ENCODE measurements at regions not wholly inside any gene's neighbourhood (a gene's known extent, or its start where the extent isn't known, plus 50 kb on each side); places are given as distances from the start of the nearest gene placed in this dataset.
"Not testable (repeated sequence)": the region's sequence is repeated elsewhere in the genome, so short reads cannot be mapped to it uniquely, and the experiment has no call there.

DNA sequence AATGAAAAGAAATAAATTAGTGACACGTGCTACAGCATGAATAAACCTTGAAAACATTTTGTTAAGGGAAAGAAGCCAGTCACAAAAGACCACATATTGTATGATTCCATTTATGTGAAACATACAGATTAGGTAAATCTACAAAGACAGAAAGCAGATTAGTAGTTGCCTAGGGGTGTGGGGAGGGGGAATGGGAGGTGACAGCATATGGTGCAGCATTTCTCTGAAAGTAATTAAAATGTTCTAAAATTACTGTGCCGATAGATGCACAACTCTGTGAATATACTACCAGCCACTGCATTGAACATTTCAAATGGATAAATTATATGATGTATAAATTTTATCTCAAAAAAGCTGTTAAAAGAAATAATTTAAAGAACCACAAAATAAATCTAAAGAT, 161.0 kb downstream of the TRIB2 start:
- no peak for DNase-seq (ENCODE audit: low read depth, low spot score)

DNA sequence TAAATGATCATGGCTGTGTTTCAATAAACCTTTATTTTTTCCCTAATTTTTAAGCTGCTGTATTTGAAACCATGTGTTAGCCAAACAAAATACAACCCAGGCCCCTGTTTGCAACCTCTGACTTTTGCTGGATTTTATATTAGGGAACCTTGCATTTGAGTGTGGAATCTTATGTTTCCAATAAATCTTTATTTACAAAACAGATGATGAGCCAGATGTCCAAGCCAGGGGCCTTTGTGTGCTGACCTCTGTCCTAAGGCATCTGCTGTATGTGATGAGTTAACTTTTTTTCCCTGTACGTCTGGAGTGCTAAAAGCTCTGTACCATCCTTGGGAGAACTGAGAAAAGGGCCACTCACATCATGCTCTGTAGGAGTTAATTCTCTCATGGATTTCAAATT, 162.9 kb downstream of the TRIB2 start:
- DNase-seq (ENCODE audit: low read depth, low spot score) = no peak

DNA sequence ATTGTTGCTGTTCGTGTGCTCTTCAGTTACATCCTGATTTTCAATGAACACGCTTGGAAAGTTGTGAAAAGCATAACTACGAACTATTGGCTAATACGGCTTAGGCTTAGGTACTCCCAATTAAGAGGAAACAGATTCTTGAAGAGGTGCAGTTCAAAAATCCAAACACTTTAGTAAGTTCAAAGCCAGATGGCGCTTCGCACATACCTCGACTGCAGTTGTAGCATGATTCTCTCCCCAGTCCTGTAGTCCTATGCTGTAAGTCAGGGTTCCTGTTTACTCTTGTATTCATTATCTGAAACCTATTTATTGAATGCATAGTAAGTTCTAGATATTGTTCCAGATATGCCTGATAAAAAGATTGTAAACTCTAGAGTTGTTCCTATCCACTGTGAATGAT, 165.2 kb downstream of the TRIB2 start:
- no peak for DNase-seq (ENCODE audit: low read depth, low spot score)

GRCh38 chr2:12882393-12882792, 165.7 kb downstream of the TRIB2 start:
- no peak for DNase-seq (ENCODE audit: low read depth, low spot score)

DNA sequence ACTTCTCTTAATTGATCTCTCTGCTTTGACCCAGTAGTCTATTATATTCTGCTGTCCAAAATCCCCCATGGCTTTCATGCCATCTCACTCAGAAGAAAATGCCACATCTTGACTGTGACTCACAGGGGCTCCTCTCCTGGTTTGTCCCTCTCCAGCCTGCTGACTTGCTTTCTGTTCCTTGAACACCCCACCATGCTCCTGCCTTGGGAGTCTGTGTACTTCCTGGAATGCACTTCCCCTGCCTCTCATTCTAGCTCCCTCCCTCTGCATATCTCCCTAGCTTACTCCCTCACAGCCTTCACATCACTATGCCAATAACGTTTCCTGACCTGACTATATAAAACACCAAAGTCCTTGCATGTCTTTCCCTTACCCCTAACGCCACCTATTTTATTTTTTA, 167.2 kb downstream of the TRIB2 start:
- no peak for DNase-seq (ENCODE audit: low read depth, low spot score)

GRCh38 chr2:12884713-12885282, 168.1 kb downstream of the TRIB2 start:
- no peak for DNase-seq (ENCODE audit: low read depth, low spot score)

DNA sequence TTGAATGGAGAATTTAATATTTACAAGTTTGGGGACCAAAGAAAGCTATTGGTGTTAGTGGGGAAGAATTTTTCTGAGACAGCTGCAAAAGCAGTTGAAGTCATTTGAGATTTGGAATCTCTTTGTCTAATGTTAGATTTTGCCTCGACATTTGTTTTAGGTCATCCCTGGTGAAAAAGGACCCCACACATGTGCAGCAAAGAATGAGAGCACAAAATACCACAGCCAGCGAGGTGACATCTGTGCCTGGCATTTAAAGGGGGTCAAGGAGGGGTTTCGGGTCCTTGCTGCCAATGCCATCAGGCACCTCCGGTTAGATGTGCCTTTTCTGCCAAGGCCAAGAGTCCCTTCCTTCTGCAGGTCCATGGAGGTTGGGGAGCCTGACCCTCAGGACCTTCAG, 173.3 kb downstream of the TRIB2 start:
- no peak for DNase-seq (ENCODE audit: low read depth, low spot score)

DNA sequence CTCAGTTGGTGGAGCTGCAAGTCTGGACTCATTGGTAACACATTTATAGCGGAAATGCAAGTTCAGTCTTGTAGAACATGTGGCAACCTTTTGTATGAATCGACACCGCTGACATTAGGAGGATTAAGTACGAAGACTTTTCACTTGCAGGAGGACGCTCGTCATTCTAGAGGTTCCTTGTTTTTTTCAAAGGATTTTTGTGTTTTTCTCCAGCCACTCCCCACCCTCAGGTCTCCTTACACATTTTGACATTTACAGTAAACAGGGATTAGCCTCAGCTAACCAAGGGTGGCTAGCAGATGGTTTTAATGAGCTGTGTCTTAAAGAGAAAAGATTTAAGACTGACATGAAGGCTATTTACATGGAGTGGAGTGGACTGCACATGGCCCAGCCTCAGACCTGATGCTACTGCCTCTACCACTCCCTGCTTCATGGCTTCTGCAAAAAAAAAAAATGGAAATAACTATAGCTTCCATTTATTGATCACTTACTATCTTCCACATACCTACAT, 173.8 kb downstream of the TRIB2 start:
- no peak for DNase-seq (ENCODE audit: low read depth, low spot score)

DNA sequence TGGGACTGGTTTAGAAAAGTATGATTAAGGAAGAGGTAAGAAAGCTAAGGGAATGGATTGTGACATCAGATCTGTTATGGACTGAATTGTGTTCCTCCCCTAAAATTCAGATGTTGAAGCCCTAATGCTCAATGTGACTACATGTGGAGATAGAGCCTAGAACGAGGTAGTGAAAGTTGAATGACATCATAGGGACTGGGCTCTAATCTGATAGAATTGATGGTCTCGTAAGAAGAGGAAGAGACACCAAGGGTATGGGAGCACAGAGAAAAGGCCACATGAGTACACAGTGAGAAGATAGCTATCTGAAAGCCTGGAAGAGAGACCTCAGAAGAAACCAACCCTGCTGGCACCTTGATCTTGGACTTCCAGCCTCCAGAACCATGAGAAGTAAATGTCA, 178.3 kb downstream of the TRIB2 start:
- DNase-seq (ENCODE audit: low read depth, low spot score) = no peak

DNA sequence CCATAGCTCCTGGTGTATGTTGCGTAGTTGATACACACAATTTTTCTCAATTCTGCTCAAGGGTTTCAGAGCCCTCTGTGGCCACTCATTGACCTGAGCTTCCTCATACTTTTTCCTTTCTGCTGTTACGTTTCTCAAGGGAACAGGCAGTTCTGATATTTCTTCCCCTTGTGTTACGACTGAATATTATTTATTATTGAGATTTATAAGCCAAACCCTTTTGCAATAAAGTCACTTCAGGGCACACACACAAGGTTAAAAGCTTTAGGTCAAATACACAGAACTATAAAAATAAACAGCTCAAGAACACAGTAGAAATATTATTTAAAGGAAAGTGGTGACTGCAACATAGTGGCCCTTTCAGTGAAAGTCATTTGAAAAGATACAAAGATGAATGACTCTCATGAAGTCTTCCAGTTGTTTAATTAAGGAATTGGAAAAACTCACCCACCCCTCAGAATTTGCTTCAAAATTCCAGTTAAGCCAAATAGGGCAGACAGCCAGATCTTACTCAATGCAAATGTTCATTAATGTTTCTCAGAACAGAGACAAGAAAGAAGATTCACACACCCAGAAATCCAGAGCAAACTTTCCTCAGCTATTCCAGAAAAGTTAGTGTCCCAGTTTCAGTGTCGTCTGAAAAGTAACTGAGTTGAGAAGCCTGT, 179.7 kb downstream of the TRIB2 start:
- DNase-seq (ENCODE audit: low read depth, low spot score) = no peak

- DNase-seq (ENCODE audit: low read depth, low spot score) = no peak
These were observed 180.4 kb downstream of the TRIB2 start for GRCh38 chr2:12897181-12897580.

DNA sequence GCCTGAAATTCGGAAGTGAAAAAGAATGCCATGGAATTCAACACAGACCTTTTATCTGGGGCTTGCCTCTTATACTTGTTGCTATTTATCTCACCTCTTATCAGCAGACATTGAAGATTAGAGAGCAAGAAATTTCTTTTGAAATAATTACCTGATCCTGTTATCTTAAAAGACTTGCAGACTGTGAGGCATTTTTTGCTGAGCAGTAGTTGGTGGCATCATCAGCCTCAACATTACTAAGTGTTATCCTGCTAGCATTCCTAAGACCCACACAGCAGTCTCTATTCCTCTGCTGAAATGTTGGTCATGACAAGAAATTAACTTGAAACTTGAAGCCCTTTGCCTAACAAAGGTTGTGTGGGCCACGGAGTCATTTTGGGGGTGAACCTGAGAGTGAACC, 186.5 kb downstream of the TRIB2 start:
- DNase-seq (ENCODE audit: low read depth, low spot score) = no peak

DNA sequence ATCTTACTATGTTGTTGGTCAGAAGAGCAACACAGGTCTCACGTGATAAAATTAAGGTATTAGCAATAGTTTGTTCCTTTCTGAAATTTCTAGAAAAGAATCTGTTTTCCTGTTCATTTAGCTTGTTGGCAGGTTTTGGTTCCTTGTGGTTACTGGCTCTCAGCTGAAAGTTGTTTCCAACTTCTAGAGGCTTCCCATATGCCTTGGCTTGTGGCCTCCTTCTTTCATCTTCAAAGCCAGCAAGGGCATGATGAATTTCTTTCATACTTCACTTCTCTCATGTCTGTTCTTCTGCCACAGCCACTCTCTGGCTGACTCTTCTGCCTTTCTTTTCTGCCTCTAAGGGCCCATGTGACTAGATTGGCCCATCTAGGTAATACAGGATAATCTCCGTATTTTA, 193.7 kb downstream of the TRIB2 start:
- no peak for DNase-seq (ENCODE audit: low read depth, low spot score)

- DNase-seq (ENCODE audit: low read depth, low spot score) = no peak
These were observed 199.1 kb downstream of the TRIB2 start for GRCh38 chr2:12915787-12916186.

GRCh38 chr2:12918138-12918834, 201.6 kb downstream of the TRIB2 start:
- no peak for DNase-seq (ENCODE audit: low read depth, low spot score)

GRCh38 chr2:12918835-12919445, 202.2 kb downstream of the TRIB2 start:
- no peak for DNase-seq (ENCODE audit: low read depth, low spot score)

DNA sequence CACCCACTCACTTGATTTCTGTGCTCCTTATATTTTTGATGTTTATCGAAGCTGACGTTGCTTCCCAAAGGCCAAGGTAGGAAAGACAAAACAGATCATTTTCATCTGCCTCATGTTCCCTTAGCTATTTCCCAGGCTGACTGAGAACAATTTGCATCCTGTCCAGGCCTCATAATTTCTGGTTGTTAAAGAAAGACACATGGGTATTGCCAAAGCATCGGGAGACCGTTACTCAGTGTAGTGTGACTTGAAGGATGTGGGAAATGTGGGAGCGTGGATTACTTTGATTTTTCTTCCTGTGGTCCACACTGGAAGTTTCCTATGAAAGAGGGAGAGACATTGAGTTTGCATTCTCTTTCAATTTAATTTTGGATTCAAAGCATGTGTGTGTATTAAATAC, 204.6 kb downstream of the TRIB2 start:
- DNase-seq (ENCODE audit: low read depth, low spot score) = no peak

DNA sequence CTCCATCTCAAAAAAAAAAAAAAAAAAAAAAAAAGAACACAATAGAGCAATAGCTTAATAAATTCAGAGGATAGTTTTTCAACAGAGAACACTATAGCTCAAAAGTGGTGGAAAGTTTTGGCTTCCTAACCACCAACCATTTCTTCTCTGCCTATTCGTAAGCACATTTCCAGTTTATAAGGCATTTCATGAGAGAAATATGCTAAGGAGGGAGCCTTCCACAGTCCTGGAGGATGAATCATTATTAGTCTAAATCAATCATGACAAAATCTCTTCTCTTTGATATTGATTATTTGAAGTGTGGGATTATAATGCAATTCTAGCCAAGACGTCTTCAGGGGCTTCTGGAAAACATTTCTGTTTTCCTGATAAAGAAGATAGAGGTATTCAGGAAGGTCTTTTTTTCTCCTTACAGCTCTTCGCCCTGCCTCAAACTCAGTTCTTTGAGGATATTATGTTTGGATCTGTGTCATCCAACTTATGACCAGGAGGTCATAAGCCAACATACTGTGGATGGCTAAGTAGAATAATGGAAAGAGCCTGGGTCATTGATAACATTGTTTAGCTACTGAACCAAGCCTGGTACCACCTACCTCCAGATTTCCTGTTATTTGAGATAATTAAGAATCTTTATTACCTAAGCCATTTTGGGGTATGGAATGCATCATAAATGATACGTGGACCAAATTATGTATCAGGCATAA, 207.3 kb downstream of the TRIB2 start:
- DNase-seq (ENCODE audit: low read depth, low spot score) = no peak

DNA sequence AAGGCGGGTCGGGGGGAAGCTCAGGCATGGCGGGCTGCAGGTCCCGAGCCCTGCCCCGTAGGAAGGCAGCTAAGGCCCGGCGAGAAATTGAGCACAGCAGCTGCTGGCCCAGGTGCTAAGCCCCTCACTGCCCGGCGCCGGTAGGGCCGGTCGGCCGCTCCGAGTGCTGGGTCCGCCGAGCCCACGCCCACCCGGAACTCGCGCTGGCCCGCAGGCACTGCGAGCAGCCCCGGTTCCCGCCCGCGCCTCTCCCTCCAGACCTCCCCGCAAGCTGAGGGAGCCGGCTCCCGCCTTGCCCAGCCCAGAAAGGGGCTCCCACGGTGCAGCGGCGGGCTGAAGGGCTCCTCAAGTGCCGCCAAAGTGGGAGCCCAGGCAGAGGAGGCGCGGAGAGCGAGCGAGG, 209.9 kb downstream of the TRIB2 start:
- not testable (repeated sequence) for DNase-seq (ENCODE audit: low read depth, low spot score)

DNA sequence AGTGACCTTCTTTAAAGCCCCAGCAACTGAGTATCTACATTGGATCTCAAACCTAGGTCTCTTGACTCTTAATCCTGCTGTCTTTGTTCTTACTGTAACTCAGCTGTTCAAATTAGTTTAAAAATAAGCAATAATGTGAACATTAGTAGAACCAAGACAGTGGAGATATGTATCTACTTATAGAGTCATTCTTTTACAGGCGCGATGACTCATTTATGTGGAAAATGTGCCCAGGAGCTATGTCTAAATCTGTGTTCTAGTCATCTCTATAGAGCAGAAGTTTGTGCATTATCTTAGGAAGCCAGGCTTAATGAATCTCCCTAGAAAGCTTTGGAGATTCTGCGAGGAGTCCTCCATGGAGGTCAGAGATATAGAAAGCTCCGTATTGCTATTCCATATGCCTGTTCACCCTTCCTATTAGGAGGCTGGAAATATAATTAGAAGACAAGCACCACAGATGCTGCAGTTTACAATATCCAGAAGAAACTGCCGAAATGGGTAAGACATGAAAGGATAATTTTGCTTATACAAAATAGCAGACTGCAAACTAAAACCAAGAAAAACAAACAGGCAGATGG, 211.6 kb downstream of the TRIB2 start:
- no peak for DNase-seq (ENCODE audit: low read depth, low spot score)

DNA sequence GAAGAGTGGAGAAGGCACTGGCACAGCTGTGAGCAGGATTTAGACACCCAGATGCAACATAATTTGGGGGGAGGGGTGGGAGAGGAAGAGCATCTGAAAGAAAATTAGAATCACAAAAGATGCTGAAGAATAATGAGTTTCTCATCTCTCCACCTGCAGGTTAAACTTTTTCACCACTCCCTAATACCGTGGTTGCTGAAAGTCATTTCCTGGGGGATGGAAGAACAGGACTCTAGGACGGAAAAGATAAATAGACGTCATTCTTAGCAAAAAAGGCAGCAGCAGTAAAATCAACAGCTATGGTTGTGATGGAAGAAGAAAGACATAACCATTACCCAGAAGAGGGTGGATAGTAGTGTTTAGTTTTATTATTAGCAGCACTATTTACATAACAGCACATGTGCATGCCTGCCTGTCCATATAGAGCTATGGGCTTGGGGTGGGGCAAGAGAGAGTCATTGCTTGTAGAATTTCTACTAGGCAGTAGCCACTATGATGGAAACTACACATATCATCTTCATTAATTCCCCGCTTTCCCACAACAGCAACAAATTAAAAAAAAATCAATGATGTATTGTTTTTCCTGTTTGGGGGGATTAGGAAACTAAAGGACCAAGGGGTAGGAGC, 212.2 kb downstream of the TRIB2 start:
- DNase-seq (ENCODE audit: low read depth, low spot score) = no peak
